ENCODE measurements at regions not wholly inside any gene's neighbourhood (a gene's known extent, or its start where the extent isn't known, plus 50 kb on each side); places are given as distances from the start of the nearest gene placed in this dataset.

DNA sequence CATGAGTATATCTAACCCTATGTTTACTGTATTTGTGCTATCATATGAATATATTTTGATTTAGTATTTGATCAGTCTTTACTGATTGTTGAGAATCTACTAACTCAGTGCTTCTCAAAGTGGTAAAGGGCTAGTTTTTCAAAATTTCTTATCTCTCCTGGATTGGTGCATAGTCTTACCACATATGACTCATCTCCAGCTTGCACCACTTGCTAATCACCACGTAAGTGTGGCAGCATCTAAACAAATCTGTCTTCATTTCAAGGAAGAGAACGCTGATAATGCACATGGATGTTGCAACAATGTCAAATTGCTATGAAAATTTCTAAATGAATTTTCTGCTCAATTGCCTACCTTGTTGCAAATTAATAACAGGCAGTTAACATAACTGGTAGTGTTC is 299.5 kb downstream of the PAX1 start:
- Histone ChIP-seq H3K27me3 (no peaks in the 10 kb centered on the region), H3K4me3 (no peak overlapping the region), H3K4me1 (no peaks in the 10 kb centered on the region), H3K36me3 (no peaks in the 10 kb centered on the region), H3K27ac (no peak overlapping the region), H3K9me3 (no peaks in the 10 kb centered on the region)
- no peak for DNase-seq
- no peak for TF ChIP-seq POLR2A (IDR thresholded peaks at IDR 0.05)
- TF ChIP-seq, protein P1, sequence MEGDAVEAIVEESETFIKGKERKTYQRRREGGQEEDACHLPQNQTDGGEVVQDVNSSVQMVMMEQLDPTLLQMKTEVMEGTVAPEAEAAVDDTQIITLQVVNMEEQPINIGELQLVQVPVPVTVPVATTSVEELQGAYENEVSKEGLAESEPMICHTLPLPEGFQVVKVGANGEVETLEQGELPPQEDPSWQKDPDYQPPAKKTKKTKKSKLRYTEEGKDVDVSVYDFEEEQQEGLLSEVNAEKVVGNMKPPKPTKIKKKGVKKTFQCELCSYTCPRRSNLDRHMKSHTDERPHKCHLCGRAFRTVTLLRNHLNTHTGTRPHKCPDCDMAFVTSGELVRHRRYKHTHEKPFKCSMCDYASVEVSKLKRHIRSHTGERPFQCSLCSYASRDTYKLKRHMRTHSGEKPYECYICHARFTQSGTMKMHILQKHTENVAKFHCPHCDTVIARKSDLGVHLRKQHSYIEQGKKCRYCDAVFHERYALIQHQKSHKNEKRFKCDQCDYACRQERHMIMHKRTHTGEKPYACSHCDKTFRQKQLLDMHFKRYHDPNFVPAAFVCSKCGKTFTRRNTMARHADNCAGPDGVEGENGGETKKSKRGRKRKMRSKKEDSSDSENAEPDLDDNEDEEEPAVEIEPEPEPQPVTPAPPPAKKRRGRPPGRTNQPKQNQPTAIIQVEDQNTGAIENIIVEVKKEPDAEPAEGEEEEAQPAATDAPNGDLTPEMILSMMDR (IDR thresholded peaks at IDR 0.05), result no peak
- intact Hi-C loops (cut with DNase I; ENCODE audit: low total_unique reads), result no loop called here

DNA sequence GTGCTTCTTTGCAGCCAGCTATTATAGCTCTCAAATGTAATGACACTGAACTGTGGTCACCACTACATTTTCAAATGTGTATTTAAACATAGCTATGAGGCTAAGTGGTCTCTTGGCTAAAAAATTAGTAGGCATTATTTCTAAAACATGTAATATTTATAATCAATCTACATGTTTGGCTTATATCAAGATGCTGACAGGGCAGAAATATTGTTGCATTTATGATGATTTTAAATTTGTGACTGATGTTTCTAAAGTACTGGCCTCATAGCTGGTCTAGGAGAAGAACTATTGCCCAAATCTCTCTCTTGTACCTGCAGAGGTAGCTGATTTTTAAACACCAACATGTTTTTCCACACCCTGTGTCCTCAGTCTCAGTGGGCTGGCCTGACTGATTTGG is 298.2 kb downstream of the PAX1 start:
- Histone ChIP-seq H3K4me1 (no peaks in the 10 kb centered on the region), H3K9me3 (no peaks in the 10 kb centered on the region), H3K27ac (no peak overlapping the region), H3K4me3 (no peak overlapping the region), H3K36me3 (no peaks in the 10 kb centered on the region), H3K27me3 (no peaks in the 10 kb centered on the region)
- intact Hi-C loops (cut with DNase I; ENCODE audit: low total_unique reads), result no loop called here
- TF ChIP-seq, protein P1 (IDR thresholded peaks at IDR 0.05), result no peak
- no peak for TF ChIP-seq POLR2A (IDR thresholded peaks at IDR 0.05)
- DNase-seq, result no peak

DNA sequence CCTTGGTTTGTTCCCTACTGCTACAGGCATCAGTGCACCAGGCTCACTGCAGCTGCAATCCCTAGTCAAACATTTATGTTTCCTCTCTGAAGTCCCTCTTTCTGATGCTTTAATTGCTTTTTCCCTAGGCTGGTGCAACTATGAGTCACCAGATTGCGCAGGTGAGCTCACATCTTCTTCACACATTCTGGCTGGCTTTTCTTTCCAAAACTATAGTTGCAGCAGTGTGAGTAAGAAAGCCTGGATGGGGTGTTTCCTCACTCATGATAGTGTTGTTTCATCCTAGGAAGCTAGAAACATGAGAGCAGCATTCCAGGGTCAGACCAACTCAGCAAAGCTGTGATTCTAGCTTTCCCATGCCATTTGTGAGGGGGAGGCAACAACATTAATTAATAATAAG is 296.4 kb downstream of the PAX1 start:
- intact Hi-C loops (cut with DNase I; ENCODE audit: low total_unique reads), result no loop called here
- Histone ChIP-seq H3K36me3 (no peaks in the 10 kb centered on the region), H3K27me3 (no peaks in the 10 kb centered on the region), H3K4me1 (no peaks in the 10 kb centered on the region), H3K4me3 (no peak overlapping the region), H3K27ac (no peak overlapping the region), H3K9me3 (no peaks in the 10 kb centered on the region)
- DNase-seq, result no peak
- no peak for TF ChIP-seq POLR2A (IDR thresholded peaks at IDR 0.05)
- TF ChIP-seq, protein P1 (IDR thresholded peaks at IDR 0.05), result no peak

DNA sequence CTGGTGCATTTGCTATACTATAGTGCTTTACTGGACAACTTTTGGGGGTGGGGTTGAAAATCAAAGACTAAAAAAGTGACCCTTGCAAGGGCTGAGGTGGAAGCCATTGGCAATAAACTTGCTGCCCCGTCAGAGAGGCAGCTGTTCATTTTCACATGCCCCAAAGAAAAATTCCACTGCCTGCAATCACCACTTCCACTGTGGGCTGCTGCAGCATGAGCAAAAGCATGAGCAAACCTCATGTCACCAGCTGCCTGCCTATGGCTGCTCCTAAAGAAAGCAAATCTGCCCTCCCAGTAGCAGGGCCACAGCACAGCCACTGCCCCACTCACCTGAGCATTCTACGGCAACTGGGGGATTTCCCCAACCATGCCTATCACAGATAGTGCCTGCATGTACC is 290.0 kb downstream of the PAX1 start:
- H3K4me3 ChIP-seq, result no peak overlapping the region
- no peaks in the 10 kb centered on the region for H3K36me3 ChIP-seq
- no peaks in the 10 kb centered on the region for H3K9me3 ChIP-seq
- no peak for TF ChIP-seq POLR2A (IDR thresholded peaks at IDR 0.05)
- TF ChIP-seq, protein P1 (IDR thresholded peaks at IDR 0.05), result no peak
- H3K4me1 ChIP-seq, result no peaks in the 10 kb centered on the region
- H3K27ac ChIP-seq, result no peak overlapping the region
- intact Hi-C loops (cut with DNase I; ENCODE audit: low total_unique reads), result no loop called here
- no peak for DNase-seq
- H3K27me3 ChIP-seq, result no peaks in the 10 kb centered on the region

DNA sequence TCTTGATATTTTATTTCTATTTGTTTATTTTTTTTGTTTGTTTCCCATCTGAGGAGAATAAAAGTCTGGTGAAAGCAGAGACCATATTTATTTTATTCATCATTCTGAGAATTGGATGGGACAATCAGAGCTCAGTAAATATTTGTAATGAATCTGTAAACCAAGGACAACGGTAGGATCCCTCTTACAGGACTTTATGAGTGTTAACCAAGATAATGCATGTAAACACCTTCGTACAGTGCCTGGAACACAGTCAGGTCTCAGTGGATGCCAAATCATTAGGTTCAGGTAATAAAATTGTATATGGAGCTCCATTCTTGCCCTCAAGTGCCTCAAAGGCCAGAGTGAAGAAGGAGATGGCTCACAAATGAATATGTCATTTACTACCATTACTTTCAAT is 288.7 kb downstream of the PAX1 start:
- no peaks in the 10 kb centered on the region for H3K36me3 ChIP-seq
- H3K27me3 ChIP-seq, result no peaks in the 10 kb centered on the region
- H3K9me3 ChIP-seq, result no peaks in the 10 kb centered on the region
- H3K4me1 ChIP-seq, result no peaks in the 10 kb centered on the region
- no peak overlapping the region for H3K4me3 ChIP-seq
- no peak for DNase-seq
- TF ChIP-seq, protein P1 (IDR thresholded peaks at IDR 0.05), result no peak
- TF ChIP-seq POLR2A (IDR thresholded peaks at IDR 0.05), result no peak
- no peak overlapping the region for H3K27ac ChIP-seq
- intact Hi-C loops (cut with DNase I; ENCODE audit: low total_unique reads), result no loop called here
